ENCODE measurements at regions not wholly inside any gene's neighbourhood (a gene's known extent, or its start where the extent isn't known, plus 50 kb on each side); places are given as distances from the start of the nearest gene placed in this dataset.

DNA sequence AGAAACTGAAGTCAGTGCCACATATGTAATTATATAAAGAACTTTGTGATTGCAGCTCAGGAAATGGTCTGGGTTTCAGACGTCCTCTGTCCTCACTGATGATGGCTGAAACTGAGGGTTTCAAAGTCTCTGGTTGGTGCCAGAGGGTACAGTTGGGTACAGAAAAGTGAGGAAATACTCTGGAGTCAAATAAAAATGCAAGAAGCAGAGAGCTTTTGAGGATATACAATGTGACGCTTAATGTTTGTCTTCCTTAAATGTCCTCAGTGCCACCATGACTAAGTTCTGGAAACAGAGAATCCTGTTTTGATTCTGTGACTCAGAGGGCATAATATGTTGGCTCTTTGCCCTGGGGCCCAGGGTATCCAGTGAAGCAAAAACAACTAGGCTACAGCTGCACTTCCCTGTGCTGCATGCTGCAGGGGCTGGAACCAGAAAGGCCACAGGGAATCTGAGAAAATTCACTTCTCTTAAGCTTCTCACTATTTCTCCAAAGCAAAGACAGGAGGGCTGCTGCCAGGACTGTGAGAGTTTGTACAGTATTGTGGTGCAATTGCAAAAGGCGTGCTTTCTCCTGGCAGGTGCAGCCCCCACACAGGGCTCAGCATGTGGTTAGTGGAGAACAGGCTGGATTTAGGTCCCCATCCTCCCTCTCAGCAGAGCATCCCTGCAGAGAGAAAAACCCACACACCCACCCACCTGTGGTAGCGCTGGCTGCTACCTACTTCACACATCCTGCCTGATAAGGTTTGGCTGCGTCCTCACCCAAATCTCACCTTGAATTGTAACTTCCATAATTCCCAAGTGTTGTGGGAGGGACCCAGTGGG, 169.5 kb upstream of the SVIL start:
- Histone ChIP-seq H3K9ac (ENCODE audit: insufficient read depth, low read length, poor library complexity, severe bottlenecking) (peak overlapping the region; percentile 53), H3K36me3 (replicated peaks in 1 of 2; ENCODE audit: control insufficient read depth in 1 of 2, insufficient read depth in 2 of 2, low read length in 2 of 2) (no peaks in the 10 kb centered on the region), H4K20me1 (ENCODE audit: insufficient read depth, low read length) (no peaks in the 10 kb centered on the region), H3K9me3 (replicated peaks in 1 of 2; ENCODE audit: control insufficient read depth in 1 of 2, insufficient read depth in 1 of 2, low read length in 2 of 2) (no peaks in the 10 kb centered on the region), H3K79me2 (ENCODE audit: insufficient read depth, low read length) (no peaks in the 10 kb centered on the region), H3K27ac (ENCODE audit: low read depth in 1 of 2, low read length in 2 of 2) (peak overlapping the region; percentile 29 to 89), H2AFZ (ENCODE audit: insufficient read depth, low read depth, low read length, poor library complexity, severe bottlenecking) (no peak overlapping the region), H3K27me3 (ENCODE audit: control insufficient read depth in 2 of 2, insufficient read depth in 2 of 2, low read length in 2 of 2) (no peaks in the 10 kb centered on the region), H3K4me3 (replicated peaks in 1 of 3; ENCODE audit: low read depth in 2 of 3, low read length in 3 of 3) (peak overlapping the region in 1 of 3 experiments; percentile 20), H3K4me1 (ENCODE audit: control insufficient read depth in 1 of 2, insufficient read depth in 2 of 2, low read length in 2 of 2) (peaks cover 25 to 29% of the 10 kb centered on the region in 2 donors), H3K4me2 (replicated peaks; ENCODE audit: extremely low read depth, low read length, poor library complexity, severe bottlenecking) (peak overlapping the region; percentile 42)
- intact Hi-C loops (cut with micrococcal nuclease), result no loop called here
- 0% methylated on average over 1 of the region's 5 CpGs for WGBS (ENCODE audit: insufficient coverage)
- peak; percentile 80 to 95 (median 89) for DNase-seq
- H3K4me1 Mint-ChIP-seq, result peaks cover 29% of the 10 kb centered on the region
- peaks cover 0 to 9% (median 7%) of the 10 kb centered on the region in 7 donors for H3K9me3 Mint-ChIP-seq
- peak overlapping the region in 1 of 2 donors; percentile 69 for H3K4me3 Mint-ChIP-seq
- H3K27ac Mint-ChIP-seq, result peak overlapping the region in 6 of 7 donors; percentile 64 to 99 (median 98)
- H3K27me3 Mint-ChIP-seq (ENCODE audit: low read depth in 3 of 3), result peaks cover 1 to 5% (median 2%) of the 10 kb centered on the region in 3 donors
- TF ChIP-seq, protein P1, sequence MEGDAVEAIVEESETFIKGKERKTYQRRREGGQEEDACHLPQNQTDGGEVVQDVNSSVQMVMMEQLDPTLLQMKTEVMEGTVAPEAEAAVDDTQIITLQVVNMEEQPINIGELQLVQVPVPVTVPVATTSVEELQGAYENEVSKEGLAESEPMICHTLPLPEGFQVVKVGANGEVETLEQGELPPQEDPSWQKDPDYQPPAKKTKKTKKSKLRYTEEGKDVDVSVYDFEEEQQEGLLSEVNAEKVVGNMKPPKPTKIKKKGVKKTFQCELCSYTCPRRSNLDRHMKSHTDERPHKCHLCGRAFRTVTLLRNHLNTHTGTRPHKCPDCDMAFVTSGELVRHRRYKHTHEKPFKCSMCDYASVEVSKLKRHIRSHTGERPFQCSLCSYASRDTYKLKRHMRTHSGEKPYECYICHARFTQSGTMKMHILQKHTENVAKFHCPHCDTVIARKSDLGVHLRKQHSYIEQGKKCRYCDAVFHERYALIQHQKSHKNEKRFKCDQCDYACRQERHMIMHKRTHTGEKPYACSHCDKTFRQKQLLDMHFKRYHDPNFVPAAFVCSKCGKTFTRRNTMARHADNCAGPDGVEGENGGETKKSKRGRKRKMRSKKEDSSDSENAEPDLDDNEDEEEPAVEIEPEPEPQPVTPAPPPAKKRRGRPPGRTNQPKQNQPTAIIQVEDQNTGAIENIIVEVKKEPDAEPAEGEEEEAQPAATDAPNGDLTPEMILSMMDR (IDR thresholded peaks at IDR 0.05), result no peak
- peaks cover 0 to 1% of the 10 kb centered on the region in 2 donors for H3K36me3 Mint-ChIP-seq

DNA sequence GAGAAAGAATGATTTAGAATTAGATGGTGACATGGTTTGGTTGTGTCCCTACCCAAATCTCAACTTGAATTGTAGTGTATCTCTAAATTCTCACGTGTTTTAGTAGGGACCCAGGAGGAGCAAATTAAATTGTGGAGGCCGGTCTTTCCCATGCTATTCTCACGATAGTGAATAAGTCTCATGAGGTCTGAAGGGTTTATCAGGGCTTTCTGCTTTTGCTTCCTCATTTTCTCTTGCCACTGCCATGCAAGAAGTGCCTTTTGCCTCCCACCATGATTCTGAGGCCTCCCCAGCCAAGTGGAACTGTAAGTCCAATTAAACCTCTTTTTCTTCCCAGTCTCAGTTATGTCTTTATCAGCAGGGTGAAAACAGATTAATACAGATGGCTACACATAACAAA, 167.4 kb upstream of the SVIL start:
- Mint-ChIP-seq H3K4me1 (peaks cover 27% of the 10 kb centered on the region), H3K27me3 (ENCODE audit: low read depth in 3 of 3) (peaks cover 1 to 4% (median 3%) of the 10 kb centered on the region in 3 donors), H3K4me3 (no peak overlapping the region), H3K27ac (peak overlapping the region in 4 of 7 donors; percentile 43 to 84 (median 68)), H3K36me3 (peaks cover 0 to 1% of the 10 kb centered on the region in 2 donors), H3K9me3 (peaks cover 0 to 9% (median 7%) of the 10 kb centered on the region in 7 donors)
- Histone ChIP-seq H4K20me1 (ENCODE audit: insufficient read depth, low read length) (no peaks in the 10 kb centered on the region), H3K9ac (ENCODE audit: insufficient read depth, low read length, poor library complexity, severe bottlenecking) (no peak overlapping the region), H3K27ac (ENCODE audit: low read depth in 1 of 2, low read length in 2 of 2) (no peak overlapping the region), H2AFZ (ENCODE audit: insufficient read depth, low read depth, low read length, poor library complexity, severe bottlenecking) (no peak overlapping the region), H3K9me3 (replicated peaks in 1 of 2; ENCODE audit: control insufficient read depth in 1 of 2, insufficient read depth in 1 of 2, low read length in 2 of 2) (no peaks in the 10 kb centered on the region), H3K4me3 (replicated peaks in 1 of 3; ENCODE audit: low read depth in 2 of 3, low read length in 3 of 3) (no peak overlapping the region), H3K4me2 (replicated peaks; ENCODE audit: extremely low read depth, low read length, poor library complexity, severe bottlenecking) (no peak overlapping the region), H3K36me3 (replicated peaks in 1 of 2; ENCODE audit: control insufficient read depth in 1 of 2, insufficient read depth in 2 of 2, low read length in 2 of 2) (no peaks in the 10 kb centered on the region), H3K27me3 (ENCODE audit: control insufficient read depth in 2 of 2, insufficient read depth in 2 of 2, low read length in 2 of 2) (no peaks in the 10 kb centered on the region), H3K79me2 (ENCODE audit: insufficient read depth, low read length) (no peaks in the 10 kb centered on the region), H3K4me1 (ENCODE audit: control insufficient read depth in 1 of 2, insufficient read depth in 2 of 2, low read length in 2 of 2) (peaks cover 25 to 29% of the 10 kb centered on the region in 2 donors)
- WGBS (ENCODE audit: insufficient coverage), result no CpG with 5 or more reads among the region's 3 CpGs
- TF ChIP-seq, protein P1 (IDR thresholded peaks at IDR 0.05), result no peak
- peak in 2 of 3 donors; percentile 45 to 50 for DNase-seq
- intact Hi-C loops (cut with micrococcal nuclease), result loop anchor here in 1 of 2 donors (2.0 kb wide), 1 partner anchor 143 kb away; no protein-coding TSS in a partner anchor

All from CD14-positive monocyte (primary cell).